Suppressor macrophage treated with lipopolysaccharide for 4 hours (primary cell): ENCODE measurements at regions not wholly inside any gene's neighbourhood (a gene's known extent, or its start where the extent isn't known, plus 50 kb on each side); places are given as distances from the start of the nearest gene placed in this dataset.
"Not testable (repeated sequence)": the region's sequence is repeated elsewhere in the genome, so short reads cannot be mapped to it uniquely, and the experiment has no call there.

Experiments
- DNase-seq: peaks from one replicate; pipeline ENCODE4 v3.0.0-alpha.2; 2020

GRCh38 chr3:157856078-157856939, 249.9 kb downstream of the SHOX2 start:
- DNase-seq: no peak

- DNase-seq: not testable (repeated sequence)
Observed at GRCh38 chr3:157845839-157846238, 260.4 kb downstream of the SHOX2 start.

- no peak for DNase-seq
Observed at GRCh38 chr3:157844800-157845565, 261.2 kb downstream of the SHOX2 start.

GRCh38 chr3:157844216-157844615, 262.0 kb downstream of the SHOX2 start:
- no peak for DNase-seq

- no peak for DNase-seq
Observed at GRCh38 chr3:157841029-157841428, 265.2 kb downstream of the SHOX2 start.

DNA sequence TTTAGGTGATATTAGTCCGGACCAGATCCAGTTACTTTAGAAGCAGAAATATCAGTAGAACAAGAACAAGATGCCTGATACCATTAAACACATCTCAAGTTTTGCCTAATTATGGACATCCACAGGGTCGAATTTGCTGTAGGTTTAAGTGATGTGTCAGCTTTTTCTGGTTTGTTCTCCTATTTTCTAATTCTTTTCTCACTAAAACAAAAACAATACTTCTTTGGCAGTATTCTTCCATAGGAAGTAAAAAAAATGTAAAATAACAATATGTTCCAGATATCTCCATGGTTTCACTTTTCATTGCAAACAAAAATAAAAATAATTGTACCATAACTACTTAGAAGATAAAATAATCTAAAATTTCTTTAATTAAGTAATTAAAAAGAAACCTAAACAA, 265.7 kb downstream of the SHOX2 start:
- no peak for DNase-seq

GRCh38 chr3:157838457-157838856, 267.8 kb downstream of the SHOX2 start:
- no peak for DNase-seq

- DNase-seq: no peak
Observed at GRCh38 chr3:157837336-157837735, 268.9 kb downstream of the SHOX2 start.

DNA sequence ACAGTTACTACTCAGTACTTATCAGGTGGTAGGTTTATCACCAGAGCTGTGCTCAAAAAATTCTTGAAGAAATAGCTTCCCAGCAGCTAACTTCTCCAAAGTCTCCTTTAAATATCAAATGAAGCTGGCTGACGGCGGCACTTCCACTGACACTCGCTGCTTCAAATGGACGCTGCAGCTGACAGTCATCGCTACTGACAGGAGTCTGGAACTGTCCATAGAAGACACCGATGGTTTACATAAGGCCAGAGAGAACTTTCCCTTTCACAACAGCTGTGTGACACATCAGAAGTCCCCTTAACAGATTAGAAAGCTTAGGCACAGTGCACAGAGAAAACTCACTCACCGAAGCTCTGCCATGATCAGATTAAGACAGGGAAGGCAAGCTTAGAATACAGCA, 270.2 kb downstream of the SHOX2 start:
- no peak for DNase-seq

GRCh38 chr3:157832588-157832987, 273.6 kb downstream of the SHOX2 start:
- no peak for DNase-seq

DNA sequence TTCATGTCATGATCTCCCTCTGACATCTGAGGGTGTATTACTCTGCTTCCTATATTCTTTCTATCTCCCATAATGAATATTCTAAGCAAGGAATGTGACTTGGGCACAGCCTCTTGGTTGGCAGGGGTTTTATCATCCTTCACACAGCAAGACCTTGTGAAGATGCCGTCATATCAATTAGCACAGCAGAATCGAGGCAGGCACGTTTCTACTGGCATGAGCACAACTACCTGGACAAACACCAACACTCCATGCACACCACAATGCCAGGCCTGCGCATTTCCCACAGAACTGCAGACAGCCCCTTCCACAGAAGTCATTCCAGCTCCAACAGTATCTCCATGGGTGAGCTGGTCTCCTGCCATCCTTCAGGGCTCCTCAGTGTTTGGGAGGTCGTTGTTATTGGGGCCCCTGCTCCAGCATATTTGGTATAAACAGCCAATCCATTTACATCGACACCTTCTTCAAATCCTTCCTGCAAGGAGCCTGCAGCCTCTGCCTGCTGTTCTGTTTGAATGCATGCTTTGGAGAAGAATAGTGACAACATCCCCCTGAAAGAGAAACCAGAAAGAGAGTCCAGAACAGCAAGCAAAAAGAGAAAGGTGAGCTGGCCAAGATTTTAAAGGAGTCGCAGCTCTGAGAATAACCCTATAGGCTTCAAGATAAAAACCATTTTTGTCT, 275.5 kb downstream of the SHOX2 start:
- no peak for DNase-seq

- DNase-seq: no peak
Observed at GRCh38 chr3:157829786-157830185, 276.4 kb downstream of the SHOX2 start.

DNA sequence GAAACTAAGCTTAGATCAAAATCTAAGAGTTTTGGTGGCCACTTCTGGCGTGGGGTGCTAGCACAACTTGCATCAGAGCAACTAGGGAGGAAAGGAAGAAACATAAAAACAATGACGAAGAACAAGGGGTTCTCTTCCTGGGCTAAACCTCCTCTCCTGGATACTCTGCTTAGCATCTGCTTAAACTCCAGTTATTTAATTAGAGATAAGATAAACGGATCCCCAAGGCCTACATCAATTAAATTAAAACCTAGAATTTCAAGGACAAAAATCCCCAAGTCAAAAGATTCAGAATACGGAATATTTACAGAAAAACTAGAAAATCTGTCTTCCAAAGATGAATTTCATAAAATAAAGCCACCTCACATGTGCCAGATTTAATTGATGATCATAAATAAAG, 281.9 kb downstream of the SHOX2 start:
- no peak for DNase-seq

DNA sequence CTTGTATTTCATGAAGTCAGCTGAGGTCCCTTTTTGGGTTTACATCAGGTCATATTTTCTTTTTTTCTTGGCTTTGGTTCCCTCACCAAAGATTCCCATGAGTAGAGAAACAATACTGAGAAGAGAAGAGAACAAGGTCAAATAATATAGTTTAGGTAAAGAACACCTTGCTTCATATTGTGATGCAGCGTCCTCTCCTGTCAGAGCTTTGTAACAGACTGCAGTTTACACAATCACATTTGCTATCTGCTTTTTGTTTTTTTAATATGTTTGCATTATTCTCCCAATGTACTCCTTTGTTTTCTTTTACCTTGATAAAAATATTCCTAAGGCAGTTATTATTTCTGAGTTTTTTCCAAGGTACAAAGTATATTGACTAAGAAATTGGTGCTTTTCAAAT, 283.2 kb downstream of the SHOX2 start:
- no peak for DNase-seq

DNA sequence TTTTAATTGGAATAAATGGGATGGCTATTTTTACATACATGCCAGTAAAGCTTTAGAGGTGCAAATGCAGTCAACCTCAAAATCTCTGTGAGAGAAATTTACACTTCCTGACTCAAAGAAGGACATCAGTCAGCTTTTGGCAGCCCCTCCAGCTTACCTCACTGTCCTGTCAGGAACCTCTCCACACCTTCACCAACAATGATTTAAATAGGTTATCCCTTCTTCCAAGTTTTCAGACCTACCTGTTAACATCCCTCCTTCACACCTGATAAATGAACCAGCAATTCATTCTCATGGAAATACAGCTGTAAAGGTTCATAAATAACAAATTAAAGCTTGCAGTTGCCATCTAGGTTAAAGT, 286.1 kb downstream of the SHOX2 start:
- no peak for DNase-seq

- no peak for DNase-seq
Observed at GRCh38 chr3:157819270-157820156, 286.7 kb downstream of the SHOX2 start.

DNA sequence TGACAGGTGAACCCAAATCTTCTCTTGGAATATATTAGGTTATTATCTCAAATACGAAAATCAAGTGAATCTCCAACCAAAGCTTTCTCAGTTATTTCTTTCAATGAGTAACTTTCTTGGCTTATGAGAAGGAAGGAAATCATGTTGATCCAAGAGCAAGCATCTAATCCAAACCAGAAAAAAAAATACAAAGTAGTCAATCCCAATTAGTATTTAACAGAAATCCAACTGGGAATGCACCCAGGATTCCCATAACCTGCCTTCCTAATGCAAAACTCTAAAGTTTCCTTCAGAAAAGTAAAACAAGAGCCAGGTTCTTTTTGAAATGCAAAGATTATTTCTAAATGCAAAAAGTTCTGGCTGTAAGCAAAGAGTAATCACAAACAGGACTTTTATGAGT, 289.3 kb downstream of the SHOX2 start:
- DNase-seq: no peak

GRCh38 chr3:157816296-157816695, 289.9 kb downstream of the SHOX2 start:
- no peak for DNase-seq

GRCh38 chr3:157815739-157816138, 290.5 kb downstream of the SHOX2 start:
- no peak for DNase-seq

DNA sequence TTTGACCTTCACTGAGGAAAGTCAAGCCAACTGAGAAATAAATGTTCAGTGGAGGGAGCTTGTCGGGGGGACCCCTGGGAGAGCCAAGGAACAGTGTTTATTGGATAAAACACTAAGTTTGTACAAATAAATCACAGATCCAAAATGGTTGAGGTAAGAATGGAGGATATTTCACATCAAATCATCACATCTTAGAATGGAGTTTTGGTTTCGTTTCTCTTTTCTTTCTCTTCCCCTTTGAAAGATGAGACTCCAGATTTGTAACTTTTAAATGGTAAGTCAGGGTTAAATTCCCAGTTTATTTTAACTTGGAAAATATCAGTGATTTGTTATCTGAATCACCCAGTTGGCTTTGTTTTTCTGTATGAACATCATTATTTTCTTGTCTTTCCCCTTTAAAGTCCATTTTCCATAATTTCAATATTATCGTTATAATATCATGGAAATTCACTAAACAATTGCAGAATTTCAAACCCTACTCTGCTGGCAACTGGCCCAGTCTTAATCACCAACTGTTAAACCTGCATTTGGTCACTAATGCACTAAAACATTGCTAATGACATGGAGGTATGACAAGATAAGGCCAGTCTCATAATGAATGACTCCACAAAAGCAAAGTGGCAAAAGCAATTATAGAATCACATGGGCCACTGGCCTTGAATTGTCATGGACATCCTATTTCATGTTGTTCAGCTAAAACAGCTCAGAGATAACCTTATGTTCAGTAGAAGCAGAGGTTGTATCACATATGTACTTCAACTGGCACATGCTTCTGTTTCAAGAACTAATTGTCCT, 295.1 kb downstream of the SHOX2 start:
- peak; percentile 4 for DNase-seq

GRCh38 chr3:157807280-157807679, 298.9 kb downstream of the SHOX2 start:
- no peak for DNase-seq

- DNase-seq: no peak
Observed at GRCh38 chr3:157805538-157805937, 300.7 kb downstream of the SHOX2 start.
